GM12878 (cell line): ENCODE measurements at regions not wholly inside any gene's neighbourhood (a gene's known extent, or its start where the extent isn't known, plus 50 kb on each side); places are given as distances from the start of the nearest gene placed in this dataset.

Experiments used
- ATAC-seq: fragments of 200-7000 bp; cut with Tn5 transposase; 3 replicates; pipeline ENCODE4 v1.9.1; 2020; ENCODE audit warnings: mild to moderate bottlenecking, moderate library complexity
- BruUV-seq: library from RNA; stranded (reverse); fragments of 400-500 nt; replicated peaks from 2 replicates; lab custom pipeline; 2021; lab: Mats Ljungman, UMichigan
- CTCF ChIA-PET: fragments of 300-600 bp; sonication (Branson Sonifier 250); formaldehyde crosslinking; extraction: SDS; loops from one replicate; lab custom pipeline; 2021; ENCODE audit warnings: inconsistent platforms; lab: Yijun Ruan, JAX
- POLR2A ChIA-PET: fragments of 350-600 bp; formaldehyde crosslinking; extraction: SDS; loops from one replicate; lab custom pipeline; 2021; ENCODE audit warnings: inconsistent platforms; lab: Charles Lee
- RAD21 ChIA-PET: fragments of 300-600 bp; sonication (Branson Sonifier 250); formaldehyde crosslinking; loops from one replicate; lab custom pipeline; 2023; ENCODE audit warnings: antibody characterized with exemption; ENCODE audit not compliant: unreplicated experiment; lab: Charles Lee
- SMC1A ChIA-PET: fragments of 300-600 bp; sonication (Branson Sonifier 250); formaldehyde crosslinking; loops from one replicate; lab custom pipeline; 2023; ENCODE audit not compliant: unreplicated experiment, uncharacterized antibody; lab: Charles Lee
- DNase-seq: peaks from one replicate; pipeline ENCODE4 v3.0.0-alpha.2; 2011; ENCODE audit warnings: low read depth, low spot score
- FAIRE-seq: peaks from 3 replicates; lab custom pipeline; 2011; peaks lifted over from hg19 to GRCh38; lab: Jason Lieb, UNC
- H2AFZ ChIP-seq: 2 replicates; pipeline ENCODE4 v1.6.0; 2011; ENCODE audit warnings: low read depth, low read length, control low read depth; ENCODE audit not compliant: control insufficient read depth
- H3K27ac ChIP-seq: 2 replicates; pipeline ENCODE4 v1.5.1; 2011; ENCODE audit warnings: control low read depth; ENCODE audit not compliant: control insufficient read depth, insufficient read depth
- H3K27me3 ChIP-seq, 2 experiments: replicated peaks in 1 of 2; 2 replicates each; pipeline versions ENCODE4 v1.6.0 to v1.6.1; 2011; ENCODE audit warnings: low read length in 1 of 2; ENCODE audit not compliant: control insufficient read depth in 2 of 2, insufficient read depth in 2 of 2
- H3K36me3 ChIP-seq, 2 experiments: 2 replicates each; pipeline ENCODE4 v1.5.1; 2011; ENCODE audit warnings: low read length in 1 of 2; ENCODE audit not compliant: control insufficient read depth in 2 of 2, insufficient read depth in 2 of 2
- H3K4me1 ChIP-seq: 2 replicates; pipeline ENCODE4 v1.6.1; 2011; ENCODE audit warnings: mild to moderate bottlenecking, low read length, moderate library complexity, mixed read lengths; ENCODE audit not compliant: control insufficient read depth, insufficient read depth
- H3K4me2 ChIP-seq: 2 replicates; pipeline ENCODE4 v1.6.0; 2011; ENCODE audit warnings: control low read depth; ENCODE audit not compliant: control insufficient read depth, insufficient read depth
- H3K4me3 ChIP-seq: fragments of 200-600 bp; sonication (generic); 2 replicates; pipeline ENCODE4 v1.5.1; 2016
- H3K79me2 ChIP-seq: 2 replicates; pipeline ENCODE4 v1.6.0; 2011; ENCODE audit warnings: low read length; ENCODE audit not compliant: control insufficient read depth, insufficient read depth
- H3K9ac ChIP-seq: 2 replicates; pipeline ENCODE4 v1.8.0; 2011; ENCODE audit warnings: low read length, control low read depth, mixed read lengths; ENCODE audit not compliant: control insufficient read depth, insufficient read depth
- H3K9me3 ChIP-seq: replicated peaks from 3 replicates; pipeline ENCODE4 v1.5.1; 2011; ENCODE audit warnings: mild to moderate bottlenecking, low read length; ENCODE audit not compliant: control insufficient read depth, insufficient read depth
- H4K20me1 ChIP-seq: 2 replicates; pipeline ENCODE4 v1.6.0; 2011; ENCODE audit not compliant: control insufficient read depth, insufficient read depth
- BRCA1 ChIP-seq: IDR thresholded peaks from 2 replicates; pipeline ENCODE4 v1.6.1; 2011; ENCODE audit warnings: low read depth, low read length, improper control_type of control experiment
- CBFB ChIP-seq: IDR thresholded peaks from 2 replicates; pipeline ENCODE4 v1.6.1; 2016; ENCODE audit warnings: antibody characterized with exemption, low read depth
- CEBPB ChIP-seq, 2 experiments: fragments of 150-350 bp in 1 of 2; IDR thresholded peaks; 2 replicates each; pipeline ENCODE4 v1.6.1; 2012 to 2014; ENCODE audit warnings: low read depth in 2 of 2, low read length in 2 of 2, borderline replicate concordance in 1 of 2, inconsistent platforms in 1 of 2
- ETV6 ChIP-seq, 2 experiments: fragments of 450-650 bp in 1 of 2; IDR thresholded peaks in 1 of 2; conservative IDR thresholded peaks in 1 of 2; 2 replicates each; pipeline ENCODE4 v1.6.1; 2014; ENCODE audit warnings: antibody characterized with exemption in 1 of 2, borderline replicate concordance in 1 of 2, low read depth in 1 of 2, mild to moderate bottlenecking in 1 of 2, moderate library complexity in 1 of 2
- MEF2A ChIP-seq: IDR thresholded peaks from 2 replicates; pipeline ENCODE4 v1.6.1; 2011; ENCODE audit warnings: low read depth, mild to moderate bottlenecking, low read length, moderate library complexity; ENCODE audit not compliant: insufficient read depth
- MYC ChIP-seq: IDR thresholded peaks from 2 replicates; pipeline ENCODE4 v1.6.1; 2011; ENCODE audit warnings: mild to moderate bottlenecking, low read length, moderate library complexity, inconsistent platforms; ENCODE audit not compliant: insufficient read depth, insufficient replicate concordance, insufficient read length, severe bottlenecking
- NR2C2 ChIP-seq: IDR thresholded peaks from 2 replicates; pipeline ENCODE4 v1.6.1; 2011; ENCODE audit warnings: borderline replicate concordance, low read depth; ENCODE audit not compliant: control insufficient read depth, insufficient read length
- STAT3 ChIP-seq: IDR thresholded peaks from 2 replicates; pipeline ENCODE4 v1.6.1; 2011; ENCODE audit warnings: low read depth, low read length, improper control_type of control experiment
- ZNF622 ChIP-seq: fragments of 450-650 bp; IDR thresholded peaks from 2 replicates; pipeline ENCODE4 v1.6.1; 2017; ENCODE audit warnings: mild to moderate bottlenecking, inconsistent platforms
- WGBS: methylation state at CpG from one replicate; pipeline ENCODE4 v1.1.6; 2016; ENCODE audit warnings: low lambda C conversion rate; ENCODE audit not compliant: insufficient replicate concordance, insufficient coverage; ENCODE audit errors: missing lambda C conversion rate; 5-methylcytosine and 5-hydroxymethylcytosine counted together
- in situ Hi-C: fragments of 300-500 bp; cut with MboI; formaldehyde crosslinking; loops from 9 replicates; pipeline ENCODE4 v1.14.3; 2018; ENCODE audit warnings: mixed read lengths
- intact Hi-C: fragments of 100-400 bp; cut with micrococcal nuclease; formaldehyde crosslinking; loops from one replicate; pipeline ENCODE4 v1.14.2; 2022; ENCODE audit not compliant: unreplicated experiment
- TF ChIP-seq, protein P1 (sequence below): fragments of 450-650 bp; IDR thresholded peaks from 2 replicates; pipeline ENCODE4 v1.6.1; 2018; ENCODE audit warnings: borderline replicate concordance, mild to moderate bottlenecking; ENCODE audit not compliant: partially characterized antibody
- TF ChIP-seq, protein P2 (sequence below): IDR thresholded peaks from 2 replicates; pipeline ENCODE4 v1.6.1; 2012; ENCODE audit warnings: low read depth, low read length, improper control_type of control experiment
- TF ChIP-seq, protein P3 (sequence below): fragments of 450-650 bp; IDR thresholded peaks from 2 replicates; pipeline ENCODE4 v1.6.1; 2017; ENCODE audit warnings: borderline replicate concordance
- TF ChIP-seq, protein P4 (sequence below): fragments of 450-650 bp; IDR thresholded peaks from 2 replicates; pipeline ENCODE4 v1.6.1; 2017; ENCODE audit warnings: low read depth, mild to moderate bottlenecking, moderate library complexity
- TF ChIP-seq, protein P5 (sequence below): fragments of 450-650 bp; IDR thresholded peaks from 2 replicates; pipeline ENCODE4 v1.6.1; 2017; ENCODE audit warnings: mild to moderate bottlenecking

DNA sequence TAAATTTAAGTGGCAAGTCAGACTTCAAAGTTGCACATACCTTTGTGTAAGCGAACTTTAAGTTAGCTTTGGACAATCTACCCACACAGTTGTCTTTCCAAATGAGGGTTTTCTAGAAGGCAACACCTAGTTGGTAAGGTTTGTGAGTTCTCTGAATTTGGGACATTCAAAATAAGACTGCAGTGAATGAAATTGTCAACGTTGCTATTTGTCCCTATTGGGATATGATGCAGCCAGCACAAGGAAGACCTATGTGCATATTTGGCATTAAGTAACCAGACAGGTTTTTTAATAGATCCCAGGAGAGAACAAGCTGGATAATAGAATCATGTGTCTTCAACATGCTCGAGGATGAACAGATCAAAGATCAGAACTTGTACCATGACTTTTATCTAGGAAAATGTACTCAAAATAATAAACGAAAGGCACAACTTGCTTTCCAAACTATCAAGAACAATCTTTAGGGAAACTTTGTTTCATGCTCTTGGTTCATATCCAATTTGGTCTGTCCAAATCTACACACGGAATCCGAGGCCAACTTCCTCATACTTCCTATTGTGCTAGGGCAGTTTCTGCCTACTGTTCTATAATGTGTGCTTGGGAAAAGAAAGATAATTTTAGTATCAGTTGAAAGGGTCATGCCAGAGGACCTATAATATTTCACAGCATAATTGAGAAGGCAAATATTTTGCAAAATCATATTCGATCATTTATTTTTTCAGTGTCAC lies 284.2 kb upstream of the SOX5 start:
- ChIA-PET CTCF (no interaction called here), POLR2A (no interaction called here), RAD21 (no interaction called here), SMC1A (interaction anchor here (1.1 kb wide), 1 partner anchor 9 kb away, joined by 3 read pairs; no protein-coding TSS in a partner anchor)
- H3K79me2 ChIP-seq, result no peaks in the 10 kb centered on the region
- H3K27me3 ChIP-seq, result no peaks in the 10 kb centered on the region
- no peaks in the 10 kb centered on the region for H4K20me1 ChIP-seq
- no peak overlapping the region for H3K9ac ChIP-seq
- FAIRE-seq (no peak), DNase-seq (no peak), ATAC-seq (no peak)
- no peak overlapping the region for H3K4me2 ChIP-seq
- no TSS peak for BruUV-seq
- no peaks in the 10 kb centered on the region for H3K4me1 ChIP-seq
- H3K36me3 ChIP-seq, result no peaks in the 10 kb centered on the region
- 23% methylated on average over 7 of the region's 7 CpGs for WGBS
- no peak overlapping the region for H2AFZ ChIP-seq
- intact Hi-C loops (no loop called here), in situ Hi-C loops (no loop called here)
- H3K4me3 ChIP-seq, result no peak overlapping the region
- H3K9me3 ChIP-seq, result no peaks in the 10 kb centered on the region
- no peak overlapping the region for H3K27ac ChIP-seq
- TF ChIP-seq, protein P1, sequence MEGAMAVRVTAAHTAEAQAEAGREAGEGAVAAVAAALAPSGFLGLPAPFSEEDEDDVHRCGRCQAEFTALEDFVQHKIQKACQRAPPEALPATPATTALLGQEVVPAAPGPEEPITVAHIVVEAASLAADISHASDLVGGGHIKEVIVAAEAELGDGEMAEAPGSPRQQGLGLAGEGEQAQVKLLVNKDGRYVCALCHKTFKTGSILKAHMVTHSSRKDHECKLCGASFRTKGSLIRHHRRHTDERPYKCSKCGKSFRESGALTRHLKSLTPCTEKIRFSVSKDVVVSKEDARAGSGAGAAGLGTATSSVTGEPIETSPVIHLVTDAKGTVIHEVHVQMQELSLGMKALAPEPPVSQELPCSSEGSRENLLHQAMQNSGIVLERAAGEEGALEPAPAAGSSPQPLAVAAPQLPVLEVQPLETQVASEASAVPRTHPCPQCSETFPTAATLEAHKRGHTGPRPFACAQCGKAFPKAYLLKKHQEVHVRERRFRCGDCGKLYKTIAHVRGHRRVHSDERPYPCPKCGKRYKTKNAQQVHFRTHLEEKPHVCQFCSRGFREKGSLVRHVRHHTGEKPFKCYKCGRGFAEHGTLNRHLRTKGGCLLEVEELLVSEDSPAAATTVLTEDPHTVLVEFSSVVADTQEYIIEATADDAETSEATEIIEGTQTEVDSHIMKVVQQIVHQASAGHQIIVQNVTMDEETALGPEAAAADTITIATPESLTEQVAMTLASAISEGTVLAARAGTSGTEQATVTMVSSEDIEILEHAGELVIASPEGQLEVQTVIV, result no peak
- TF ChIP-seq ZNF622 (no peak), CBFB (no peak), CEBPB (IDR thresholded peaks at IDR 0.05; ENCODE audit: borderline replicate concordance in 1 of 2, low read depth in 2 of 2, low read length in 2 of 2) (no peak), MYC (no peak), BRCA1 (no peak), NR2C2 (no peak), STAT3 (no peak), ETV6 (conservative IDR thresholded peaks at IDR 0.05 in 1 of 2, IDR thresholded peaks at IDR 0.05 in 1 of 2; ENCODE audit: borderline replicate concordance in 1 of 2, low read depth in 1 of 2) (no peak), MEF2A (no peak)
- TF ChIP-seq, protein P2, sequence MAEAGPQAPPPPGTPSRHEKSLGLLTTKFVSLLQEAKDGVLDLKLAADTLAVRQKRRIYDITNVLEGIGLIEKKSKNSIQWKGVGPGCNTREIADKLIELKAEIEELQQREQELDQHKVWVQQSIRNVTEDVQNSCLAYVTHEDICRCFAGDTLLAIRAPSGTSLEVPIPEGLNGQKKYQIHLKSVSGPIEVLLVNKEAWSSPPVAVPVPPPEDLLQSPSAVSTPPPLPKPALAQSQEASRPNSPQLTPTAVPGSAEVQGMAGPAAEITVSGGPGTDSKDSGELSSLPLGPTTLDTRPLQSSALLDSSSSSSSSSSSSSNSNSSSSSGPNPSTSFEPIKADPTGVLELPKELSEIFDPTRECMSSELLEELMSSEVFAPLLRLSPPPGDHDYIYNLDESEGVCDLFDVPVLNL, result no peak
- TF ChIP-seq, protein P3, sequence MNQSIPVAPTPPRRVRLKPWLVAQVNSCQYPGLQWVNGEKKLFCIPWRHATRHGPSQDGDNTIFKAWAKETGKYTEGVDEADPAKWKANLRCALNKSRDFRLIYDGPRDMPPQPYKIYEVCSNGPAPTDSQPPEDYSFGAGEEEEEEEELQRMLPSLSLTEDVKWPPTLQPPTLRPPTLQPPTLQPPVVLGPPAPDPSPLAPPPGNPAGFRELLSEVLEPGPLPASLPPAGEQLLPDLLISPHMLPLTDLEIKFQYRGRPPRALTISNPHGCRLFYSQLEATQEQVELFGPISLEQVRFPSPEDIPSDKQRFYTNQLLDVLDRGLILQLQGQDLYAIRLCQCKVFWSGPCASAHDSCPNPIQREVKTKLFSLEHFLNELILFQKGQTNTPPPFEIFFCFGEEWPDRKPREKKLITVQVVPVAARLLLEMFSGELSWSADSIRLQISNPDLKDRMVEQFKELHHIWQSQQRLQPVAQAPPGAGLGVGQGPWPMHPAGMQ, result no peak
- TF ChIP-seq, protein P4, sequence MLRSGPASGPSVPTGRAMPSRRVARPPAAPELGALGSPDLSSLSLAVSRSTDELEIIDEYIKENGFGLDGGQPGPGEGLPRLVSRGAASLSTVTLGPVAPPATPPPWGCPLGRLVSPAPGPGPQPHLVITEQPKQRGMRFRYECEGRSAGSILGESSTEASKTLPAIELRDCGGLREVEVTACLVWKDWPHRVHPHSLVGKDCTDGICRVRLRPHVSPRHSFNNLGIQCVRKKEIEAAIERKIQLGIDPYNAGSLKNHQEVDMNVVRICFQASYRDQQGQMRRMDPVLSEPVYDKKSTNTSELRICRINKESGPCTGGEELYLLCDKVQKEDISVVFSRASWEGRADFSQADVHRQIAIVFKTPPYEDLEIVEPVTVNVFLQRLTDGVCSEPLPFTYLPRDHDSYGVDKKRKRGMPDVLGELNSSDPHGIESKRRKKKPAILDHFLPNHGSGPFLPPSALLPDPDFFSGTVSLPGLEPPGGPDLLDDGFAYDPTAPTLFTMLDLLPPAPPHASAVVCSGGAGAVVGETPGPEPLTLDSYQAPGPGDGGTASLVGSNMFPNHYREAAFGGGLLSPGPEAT, result no peak
- TF ChIP-seq, protein P5, sequence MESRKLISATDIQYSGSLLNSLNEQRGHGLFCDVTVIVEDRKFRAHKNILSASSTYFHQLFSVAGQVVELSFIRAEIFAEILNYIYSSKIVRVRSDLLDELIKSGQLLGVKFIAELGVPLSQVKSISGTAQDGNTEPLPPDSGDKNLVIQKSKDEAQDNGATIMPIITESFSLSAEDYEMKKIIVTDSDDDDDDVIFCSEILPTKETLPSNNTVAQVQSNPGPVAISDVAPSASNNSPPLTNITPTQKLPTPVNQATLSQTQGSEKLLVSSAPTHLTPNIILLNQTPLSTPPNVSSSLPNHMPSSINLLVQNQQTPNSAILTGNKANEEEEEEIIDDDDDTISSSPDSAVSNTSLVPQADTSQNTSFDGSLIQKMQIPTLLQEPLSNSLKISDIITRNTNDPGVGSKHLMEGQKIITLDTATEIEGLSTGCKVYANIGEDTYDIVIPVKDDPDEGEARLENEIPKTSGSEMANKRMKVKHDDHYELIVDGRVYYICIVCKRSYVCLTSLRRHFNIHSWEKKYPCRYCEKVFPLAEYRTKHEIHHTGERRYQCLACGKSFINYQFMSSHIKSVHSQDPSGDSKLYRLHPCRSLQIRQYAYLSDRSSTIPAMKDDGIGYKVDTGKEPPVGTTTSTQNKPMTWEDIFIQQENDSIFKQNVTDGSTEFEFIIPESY, result no peak
